GM10248 (cell line): ENCODE measurements at regions not wholly inside any gene's neighbourhood (a gene's known extent, or its start where the extent isn't known, plus 50 kb on each side); places are given as distances from the start of the nearest gene placed in this dataset.

Experiments
- CTCF ChIA-PET: fragments of 300-600 bp; sonication (Branson Sonifier 250); formaldehyde crosslinking; extraction: SDS; loops from one replicate; lab custom pipeline; 2021; ENCODE audit warnings: antibody characterized with exemption; lab: Yijun Ruan, JAX
- POLR2A ChIA-PET: fragments of 350-650 bp; sonication (Branson Sonifier 250); formaldehyde crosslinking; extraction: SDS; loops from one replicate; lab custom pipeline; 2020; ENCODE audit warnings: antibody characterized with exemption; lab: Yijun Ruan, JAX
- DNase-seq: peaks from one replicate; pipeline ENCODE4 v3.0.0; 2012; ENCODE audit errors: extremely low spot score
- CTCF ChIP-seq: IDR thresholded peaks from 2 replicates; pipeline ENCODE4 v1.5.1; 2012; ENCODE audit warnings: mild to moderate bottlenecking, low read depth; ENCODE audit errors: extremely low read depth, missing control alignments, control extremely low read depth

GRCh38 chr2:21996339-21996738 lies 872.6 kb downstream of the TDRD15 start:
- no peak for TF ChIP-seq CTCF
- POLR2A ChIA-PET: no interaction called here
- DNase-seq: no peak
- CTCF ChIA-PET: interaction anchor here (1.0 to 1.8 kb wide), 3 partner anchors 14 to 100 kb away, joined by 3 to 4 read pairs (median 3); no protein-coding TSS in a partner anchor

GRCh38 chr2:21999522-21999921 lies 875.8 kb downstream of the TDRD15 start:
- CTCF ChIA-PET: no interaction called here
- no peak for DNase-seq
- no peak for TF ChIP-seq CTCF
- POLR2A ChIA-PET: no interaction called here

- no peak for TF ChIP-seq CTCF
- CTCF ChIA-PET: no interaction called here
- DNase-seq: no peak
- POLR2A ChIA-PET: no interaction called here
These were observed 878.3 kb downstream of the TDRD15 start for GRCh38 chr2:22002066-22002465.

- ChIA-PET POLR2A (no interaction called here), CTCF (no interaction called here)
- DNase-seq: no peak
- TF ChIP-seq CTCF: no peak
These were observed 879.5 kb downstream of the TDRD15 start for GRCh38 chr2:22003270-22003669.

- TF ChIP-seq CTCF: no peak
- CTCF ChIA-PET: no interaction called here
- POLR2A ChIA-PET: no interaction called here
- no peak for DNase-seq
These were observed 887.3 kb downstream of the TDRD15 start for GRCh38 chr2:22011048-22011447.

- CTCF ChIA-PET: interaction anchor here (1.1 kb wide), 1 partner anchor 15 kb away, joined by 3 read pairs; no protein-coding TSS in a partner anchor
- no peak for DNase-seq
- POLR2A ChIA-PET: no interaction called here
- TF ChIP-seq CTCF: no peak
These were observed 896.4 kb downstream of the TDRD15 start for GRCh38 chr2:22020091-22020742.
